ENCODE measurements at regions not wholly inside any gene's neighbourhood (a gene's known extent, or its start where the extent isn't known, plus 50 kb on each side); places are given as distances from the start of the nearest gene placed in this dataset.

DNA sequence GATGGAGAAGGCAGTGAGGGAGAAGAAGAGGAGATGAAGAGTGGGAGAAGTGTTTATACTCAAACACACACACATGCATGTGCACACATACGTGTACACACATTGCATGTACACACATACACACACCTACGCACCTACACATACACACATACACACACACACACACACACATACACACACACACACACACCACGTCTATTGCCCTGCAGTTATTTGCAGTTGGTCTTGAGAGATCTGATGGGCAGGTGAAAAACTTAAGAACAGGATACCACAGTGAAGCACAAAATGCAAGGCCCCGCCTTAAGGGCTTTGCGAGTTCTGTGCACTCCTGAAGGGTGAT lies 190.2 kb downstream of the MYCN start (continued):
- TF ChIP-seq TBP (IDR thresholded peaks at IDR 0.05; ENCODE audit: low read depth, low read length) (no peak), SAP30 (IDR thresholded peaks at IDR 0.05; ENCODE audit: insufficient read depth, insufficient replicate concordance, low read length) (no peak)

All from H1 (cell line).